ENCODE measurements at regions not wholly inside any gene's neighbourhood (a gene's known extent, or its start where the extent isn't known, plus 50 kb on each side); places are given as distances from the start of the nearest gene placed in this dataset.
"Not testable (repeated sequence)": the region's sequence is repeated elsewhere in the genome, so short reads cannot be mapped to it uniquely, and the experiment has no call there.

- DNase-seq (ENCODE audit: low spot score in 2 of 2); H3K4me3 ChIP-seq; H3K4me1 ChIP-seq; H3K27me3 ChIP-seq; intact Hi-C loops (cut with DNase I; ENCODE audit: low total_unique reads); H3K36me3 ChIP-seq; H3K9me3 ChIP-seq; H3K27ac ChIP-seq: not testable (repeated sequence)
Measured at GRCh38 chr1:145553795-145554194, 54.0 kb upstream of the GPR89A start.

DNA sequence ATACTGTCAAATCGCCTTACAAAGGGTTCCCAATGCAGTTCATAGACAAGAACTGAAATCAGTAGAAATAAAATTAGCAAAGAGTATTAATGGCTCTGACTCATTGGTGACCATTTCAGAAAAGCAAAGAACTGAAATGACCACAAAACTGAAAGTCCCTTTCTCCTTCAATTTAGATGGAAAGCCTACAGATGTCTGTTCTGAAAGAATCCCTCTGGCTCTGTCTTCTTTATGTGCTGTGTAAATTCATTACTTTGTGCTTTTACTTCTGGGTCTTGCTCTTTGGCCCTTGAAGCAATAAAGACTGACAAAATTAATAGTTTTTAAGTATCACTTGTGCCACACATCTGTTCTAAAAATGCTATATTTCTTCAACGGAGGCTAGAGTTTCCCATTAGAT is 62.7 kb upstream of the GPR89A start:
- intact Hi-C loops (cut with DNase I; ENCODE audit: low total_unique reads), result no loop called here
- Histone ChIP-seq H3K4me1 (no peaks in the 10 kb centered on the region), H3K27ac (no peak overlapping the region), H3K4me3 (no peak overlapping the region), H3K27me3 (no peaks in the 10 kb centered on the region), H3K36me3 (no peaks in the 10 kb centered on the region), H3K9me3 (no peaks in the 10 kb centered on the region)
- TF ChIP-seq, protein P1, sequence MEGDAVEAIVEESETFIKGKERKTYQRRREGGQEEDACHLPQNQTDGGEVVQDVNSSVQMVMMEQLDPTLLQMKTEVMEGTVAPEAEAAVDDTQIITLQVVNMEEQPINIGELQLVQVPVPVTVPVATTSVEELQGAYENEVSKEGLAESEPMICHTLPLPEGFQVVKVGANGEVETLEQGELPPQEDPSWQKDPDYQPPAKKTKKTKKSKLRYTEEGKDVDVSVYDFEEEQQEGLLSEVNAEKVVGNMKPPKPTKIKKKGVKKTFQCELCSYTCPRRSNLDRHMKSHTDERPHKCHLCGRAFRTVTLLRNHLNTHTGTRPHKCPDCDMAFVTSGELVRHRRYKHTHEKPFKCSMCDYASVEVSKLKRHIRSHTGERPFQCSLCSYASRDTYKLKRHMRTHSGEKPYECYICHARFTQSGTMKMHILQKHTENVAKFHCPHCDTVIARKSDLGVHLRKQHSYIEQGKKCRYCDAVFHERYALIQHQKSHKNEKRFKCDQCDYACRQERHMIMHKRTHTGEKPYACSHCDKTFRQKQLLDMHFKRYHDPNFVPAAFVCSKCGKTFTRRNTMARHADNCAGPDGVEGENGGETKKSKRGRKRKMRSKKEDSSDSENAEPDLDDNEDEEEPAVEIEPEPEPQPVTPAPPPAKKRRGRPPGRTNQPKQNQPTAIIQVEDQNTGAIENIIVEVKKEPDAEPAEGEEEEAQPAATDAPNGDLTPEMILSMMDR (IDR thresholded peaks at IDR 0.05), result no peak
- TF ChIP-seq POLR2A (IDR thresholded peaks at IDR 0.05), result no peak
- no peak for TF ChIP-seq POLR2AphosphoS5 (IDR thresholded peaks at IDR 0.05)
- DNase-seq (ENCODE audit: low spot score in 2 of 2), result no peak

GRCh38 chr1:145541685-145542084 is 66.1 kb upstream of the GPR89A start:
- H3K27me3 ChIP-seq; H3K36me3 ChIP-seq; H3K9me3 ChIP-seq; H3K27ac ChIP-seq; intact Hi-C loops (cut with DNase I; ENCODE audit: low total_unique reads); H3K4me3 ChIP-seq; H3K4me1 ChIP-seq; DNase-seq (ENCODE audit: low spot score in 2 of 2): not testable (repeated sequence)

DNA sequence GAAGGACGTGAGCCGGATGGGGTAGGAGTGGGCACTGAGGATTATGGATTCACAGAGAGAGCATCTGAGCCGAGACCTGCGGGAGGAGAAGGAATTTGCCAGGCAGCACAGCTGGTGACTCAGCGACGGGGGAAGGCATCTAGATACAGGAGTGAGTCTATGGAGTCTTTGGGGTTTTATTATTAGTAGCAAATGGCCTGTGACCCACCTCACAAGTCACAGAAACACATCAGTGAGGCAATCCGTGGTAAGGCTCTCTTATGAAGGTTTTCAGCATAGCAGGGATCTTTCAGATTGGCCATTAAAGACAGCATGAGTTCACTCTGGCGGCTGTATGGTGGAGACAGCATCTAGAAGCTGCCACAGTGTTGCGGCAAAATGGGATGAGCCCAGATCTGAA is 66.5 kb upstream of the GPR89A start:
- H3K9me3 ChIP-seq; H3K4me1 ChIP-seq; DNase-seq (ENCODE audit: low spot score in 2 of 2); intact Hi-C loops (cut with DNase I; ENCODE audit: low total_unique reads); H3K27me3 ChIP-seq; H3K27ac ChIP-seq; H3K4me3 ChIP-seq; H3K36me3 ChIP-seq: not testable (repeated sequence)

DNA sequence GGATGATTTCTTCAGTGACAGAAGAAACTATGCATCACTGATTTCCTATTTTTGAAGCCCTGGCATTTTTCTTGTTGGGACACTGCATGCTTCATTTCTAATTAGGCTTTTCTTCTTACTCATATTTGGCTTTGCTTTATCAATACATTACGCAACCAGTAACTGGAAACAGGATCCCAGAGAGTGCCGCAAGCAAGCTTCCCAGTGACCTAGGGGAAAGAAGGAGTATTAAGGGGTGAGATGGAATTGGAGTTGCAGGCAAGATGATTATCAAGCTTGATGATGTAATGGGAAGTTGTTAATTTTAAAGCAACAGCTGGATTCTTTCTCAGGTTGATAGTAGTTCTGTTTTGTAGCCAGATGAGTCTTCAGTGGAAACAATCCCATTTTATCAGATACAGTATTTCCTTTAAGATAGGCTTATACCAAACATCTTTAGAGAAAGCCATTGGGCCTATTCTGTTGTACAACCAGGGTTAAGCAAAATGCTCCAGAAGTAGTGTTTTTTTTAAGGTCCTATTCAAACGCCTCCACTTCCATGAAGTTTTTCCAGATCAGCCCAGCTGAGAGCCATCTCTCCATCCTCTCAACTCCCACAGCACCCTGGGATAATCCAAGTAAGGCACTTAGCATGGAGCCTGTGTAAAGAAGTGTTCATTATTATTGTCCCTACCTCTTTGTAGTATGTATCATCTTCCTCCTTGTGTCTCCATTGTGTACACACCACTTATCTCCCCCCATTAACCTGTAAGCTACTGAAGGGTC is 69.5 kb upstream of the GPR89A start:
- H3K4me3 ChIP-seq; H3K27ac ChIP-seq; H3K4me1 ChIP-seq; H3K27me3 ChIP-seq; H3K9me3 ChIP-seq; DNase-seq (ENCODE audit: low spot score in 2 of 2); H3K36me3 ChIP-seq; intact Hi-C loops (cut with DNase I; ENCODE audit: low total_unique reads): not testable (repeated sequence)

GRCh38 chr1:145537003-145537402 is 70.8 kb upstream of the GPR89A start:
- H3K27ac ChIP-seq; H3K4me1 ChIP-seq; H3K9me3 ChIP-seq; H3K4me3 ChIP-seq; DNase-seq (ENCODE audit: low spot score in 2 of 2); H3K27me3 ChIP-seq; H3K36me3 ChIP-seq; intact Hi-C loops (cut with DNase I; ENCODE audit: low total_unique reads): not testable (repeated sequence)

- H3K27ac ChIP-seq; H3K4me1 ChIP-seq; H3K4me3 ChIP-seq; intact Hi-C loops (cut with DNase I; ENCODE audit: low total_unique reads); H3K36me3 ChIP-seq; DNase-seq (ENCODE audit: low spot score in 2 of 2); H3K9me3 ChIP-seq; H3K27me3 ChIP-seq: not testable (repeated sequence)
Measured at GRCh38 chr1:145535461-145535860, 72.3 kb upstream of the GPR89A start.

GRCh38 chr1:145528068-145528564 is 79.7 kb upstream of the GPR89A start:
- H3K4me3 ChIP-seq; intact Hi-C loops (cut with DNase I; ENCODE audit: low total_unique reads); DNase-seq (ENCODE audit: low spot score in 2 of 2); H3K27ac ChIP-seq; H3K9me3 ChIP-seq; H3K4me1 ChIP-seq; H3K27me3 ChIP-seq; H3K36me3 ChIP-seq: not testable (repeated sequence)

- DNase-seq (ENCODE audit: low spot score in 2 of 2); H3K9me3 ChIP-seq; H3K36me3 ChIP-seq; H3K4me1 ChIP-seq; H3K4me3 ChIP-seq; intact Hi-C loops (cut with DNase I; ENCODE audit: low total_unique reads); H3K27ac ChIP-seq; H3K27me3 ChIP-seq: not testable (repeated sequence)
Measured at GRCh38 chr1:145520159-145520558, 87.6 kb upstream of the GPR89A start.

DNA sequence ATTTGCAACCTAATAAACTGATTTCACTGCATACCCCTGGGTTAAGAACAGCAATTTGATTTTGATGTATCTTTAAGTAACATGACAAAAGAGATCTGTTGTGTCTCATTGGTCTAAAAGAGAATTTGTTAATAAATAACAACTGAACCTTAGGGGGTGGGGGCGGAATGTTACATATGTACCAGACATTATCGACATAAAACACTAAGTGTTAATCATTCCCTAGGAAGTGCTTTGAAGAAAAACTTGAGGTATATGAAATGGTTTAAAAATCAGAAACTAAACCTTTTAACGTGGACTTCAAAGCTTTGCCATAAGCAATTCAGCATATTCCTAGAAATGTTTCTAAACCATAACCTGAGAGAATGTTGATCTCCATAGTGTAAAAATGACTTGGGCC is 88.5 kb upstream of the GPR89A start:
- H3K27ac ChIP-seq; H3K4me1 ChIP-seq; DNase-seq (ENCODE audit: low spot score in 2 of 2); H3K27me3 ChIP-seq; H3K36me3 ChIP-seq; H3K4me3 ChIP-seq; H3K9me3 ChIP-seq; intact Hi-C loops (cut with DNase I; ENCODE audit: low total_unique reads): not testable (repeated sequence)

DNA sequence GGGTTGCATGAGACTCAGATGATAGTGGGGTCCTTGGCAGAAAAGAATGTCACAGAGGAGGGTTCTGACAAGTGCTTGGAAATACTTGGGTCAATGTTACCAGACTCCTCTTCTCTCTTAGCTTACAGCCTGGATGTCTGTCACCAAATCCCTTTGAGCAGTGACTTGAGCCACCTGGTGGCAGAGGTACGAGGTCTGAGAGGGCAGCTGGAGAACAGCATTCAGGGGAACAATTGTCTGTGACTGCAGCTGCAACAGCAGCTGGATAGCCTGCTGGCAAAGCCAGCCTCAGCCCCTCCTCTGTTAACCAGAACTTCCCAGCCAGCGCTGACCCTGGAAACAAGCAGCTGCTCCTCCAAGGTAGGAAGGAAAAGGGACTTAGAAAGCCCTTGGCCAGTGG is 87.6 kb upstream of the NBPF20 start:
- H3K27ac ChIP-seq; H3K9me3 ChIP-seq; H3K36me3 ChIP-seq; H3K4me1 ChIP-seq; H3K4me3 ChIP-seq; intact Hi-C loops (cut with DNase I; ENCODE audit: low total_unique reads); H3K27me3 ChIP-seq; DNase-seq (ENCODE audit: low spot score in 2 of 2): not testable (repeated sequence)

DNA sequence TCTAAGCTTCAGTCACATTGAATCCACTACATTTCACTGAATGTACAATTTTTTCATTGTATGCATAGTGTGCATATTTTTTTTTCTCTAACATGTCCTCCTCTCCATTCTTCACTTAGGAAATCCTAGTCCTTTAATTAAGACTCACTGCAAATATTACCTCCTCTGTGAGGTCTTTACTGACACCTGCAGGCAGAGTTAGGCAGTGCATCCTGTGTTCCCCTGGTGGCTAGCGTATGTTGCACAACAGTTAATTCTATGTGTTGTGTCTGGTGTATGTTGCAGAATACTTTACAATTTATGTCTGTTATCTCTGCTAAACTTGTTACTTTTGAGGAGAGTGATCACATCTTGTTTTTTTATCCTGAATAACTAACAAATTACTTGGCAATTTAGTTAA is 82.7 kb upstream of the NBPF20 start:
- H3K4me3 ChIP-seq; H3K4me1 ChIP-seq; DNase-seq (ENCODE audit: low spot score in 2 of 2); H3K27me3 ChIP-seq; H3K9me3 ChIP-seq; H3K36me3 ChIP-seq; H3K27ac ChIP-seq; intact Hi-C loops (cut with DNase I; ENCODE audit: low total_unique reads): not testable (repeated sequence)

Data from breast epithelium (tissue), 4 donors.